SK-N-SH treated with all-trans-retinoic acid at 6 μM for 48 hours (cell line): ENCODE measurements at regions not wholly inside any gene's neighbourhood (a gene's known extent, or its start where the extent isn't known, plus 50 kb on each side); places are given as distances from the start of the nearest gene placed in this dataset.
A peak's percentile ranks its signal among the peaks of the same experiment; 100 is the strongest.

ENCODE experiments used
- ATAC-seq: fragments of 200-7000 bp; cut with Tn5 transposase; 3 replicates; pipeline ENCODE4 v1.9.1; 2020; ENCODE audit warnings: mild to moderate bottlenecking, moderate library complexity
- ARNTL ChIP-seq: fragments of 450-650 bp; formaldehyde crosslinking; IDR thresholded peaks from 2 replicates; pipeline ENCODE4 v1.5.0; 2020; ENCODE audit warnings: low read depth, mild to moderate bottlenecking, moderate library complexity, borderline replicate concordance
- CREB5 ChIP-seq: fragments of 250-450 bp; sonication (Bioruptor Pico); IDR thresholded peaks from 2 replicates; pipeline ENCODE4 v1.5.1; 2020; ENCODE audit warnings: low read depth, mild to moderate bottlenecking, moderate library complexity
- CSRNP3 ChIP-seq: fragments of 250-450 bp; sonication (Bioruptor Pico); IDR thresholded peaks from 2 replicates; pipeline ENCODE4 v1.5.1; 2021; ENCODE audit warnings: mild to moderate bottlenecking, moderate library complexity
- ESRRG ChIP-seq: fragments of 250-450 bp; sonication (Bioruptor Pico); IDR thresholded peaks from 2 replicates; pipeline ENCODE4 v1.6.1; 2021; ENCODE audit warnings: mild to moderate bottlenecking
- GLIS3 ChIP-seq: fragments of 250-450 bp; sonication (Bioruptor Pico); IDR thresholded peaks from 2 replicates; pipeline ENCODE4 v1.5.0; 2020; ENCODE audit warnings: mild to moderate bottlenecking, moderate library complexity
- ISL1 ChIP-seq: fragments of 250-450 bp; sonication (Bioruptor Pico); IDR thresholded peaks from 2 replicates; pipeline ENCODE4 v2.1.2; 2022; ENCODE audit warnings: mild to moderate bottlenecking, moderate library complexity
- OSR1 ChIP-seq: fragments of 250-450 bp; sonication (Bioruptor Pico); IDR thresholded peaks from 2 replicates; pipeline ENCODE4 v1.8.0; 2022; ENCODE audit warnings: moderate library complexity, mild to moderate bottlenecking, inconsistent platforms
- PATZ1 ChIP-seq: fragments of 250-450 bp; sonication (Bioruptor Pico); IDR thresholded peaks from 2 replicates; pipeline ENCODE4 v1.8.0; 2020; ENCODE audit warnings: mild to moderate bottlenecking, moderate library complexity, borderline replicate concordance
- POU6F1 ChIP-seq: fragments of 250-450 bp; sonication (Bioruptor Pico); IDR thresholded peaks from 2 replicates; pipeline ENCODE4 v1.8.0; 2021; ENCODE audit warnings: low read depth, mild to moderate bottlenecking, moderate library complexity, borderline replicate concordance
- PPARA ChIP-seq: fragments of 250-450 bp; sonication (Bioruptor Pico); IDR thresholded peaks from 2 replicates; pipeline ENCODE4 v1.5.0; 2020; ENCODE audit warnings: mild to moderate bottlenecking, borderline replicate concordance
- RARB ChIP-seq: fragments of 250-450 bp; sonication (Bioruptor Pico); IDR thresholded peaks from 2 replicates; pipeline ENCODE4 v1.8.0; 2021; ENCODE audit warnings: mild to moderate bottlenecking, moderate library complexity
- SNAI2 ChIP-seq: fragments of 250-450 bp; sonication (Bioruptor Pico); IDR thresholded peaks from 2 replicates; pipeline ENCODE4 v1.5.0; 2020; ENCODE audit warnings: mild to moderate bottlenecking, moderate library complexity
- TCF4 ChIP-seq: fragments of 250-450 bp; sonication (Bioruptor Pico); IDR thresholded peaks from 2 replicates; pipeline ENCODE4 v1.8.0; 2021; ENCODE audit warnings: mild to moderate bottlenecking, moderate library complexity, borderline replicate concordance
- TOX ChIP-seq: fragments of 250-450 bp; sonication (Bioruptor Pico); IDR thresholded peaks from 2 replicates; pipeline ENCODE4 v1.8.0; 2021; ENCODE audit warnings: mild to moderate bottlenecking, moderate library complexity, borderline replicate concordance
- TSHZ2 ChIP-seq: fragments of 250-450 bp; sonication (Bioruptor Pico); IDR thresholded peaks from 2 replicates; pipeline ENCODE4 v1.5.0; 2020; ENCODE audit warnings: mild to moderate bottlenecking, moderate library complexity
- ZC3H10 ChIP-seq: fragments of 250-450 bp; sonication (Bioruptor Pico); IDR thresholded peaks from 2 replicates; pipeline ENCODE4 v1.5.1; 2021; ENCODE audit warnings: mild to moderate bottlenecking, moderate library complexity
- ZFP30 ChIP-seq: fragments of 450-650 bp; formaldehyde crosslinking; IDR thresholded peaks from 2 replicates; pipeline ENCODE4 v1.5.0; 2022; ENCODE audit warnings: mild to moderate bottlenecking, moderate library complexity
- ZNF565 ChIP-seq: fragments of 450-650 bp; formaldehyde crosslinking; conservative IDR thresholded peaks from 2 replicates; pipeline ENCODE4 v1.5.0; 2020; ENCODE audit warnings: low read depth, mild to moderate bottlenecking, moderate library complexity
- ZNF70 ChIP-seq: fragments of 450-650 bp; formaldehyde crosslinking; IDR thresholded peaks from 2 replicates; pipeline ENCODE4 v1.5.0; 2020; ENCODE audit warnings: mild to moderate bottlenecking, moderate library complexity
- ZNF8 ChIP-seq: fragments of 450-650 bp; formaldehyde crosslinking; IDR thresholded peaks from 2 replicates; pipeline ENCODE4 v1.5.0; 2020; ENCODE audit warnings: mild to moderate bottlenecking, moderate library complexity

GRCh38 chr5:39475881-39476842 lies 51.4 kb upstream of the DAB2 start:
- no peak for TF ChIP-seq TSHZ2 (CRISPR knock-in tag)
- no peak for TF ChIP-seq ZNF8
- no peak for TF ChIP-seq ISL1
- no peak for TF ChIP-seq ESRRG (CRISPR knock-in tag)
- TF ChIP-seq SNAI2 (CRISPR knock-in tag), result no peak
- no peak for TF ChIP-seq ZC3H10 (CRISPR knock-in tag)
- TF ChIP-seq CREB5 (CRISPR knock-in tag), result no peak
- no peak for TF ChIP-seq CSRNP3 (CRISPR knock-in tag)
- no peak for TF ChIP-seq TCF4 (CRISPR knock-in tag)
- no peak for TF ChIP-seq PPARA (CRISPR knock-in tag)
- no peak for TF ChIP-seq TOX (CRISPR knock-in tag)
- no peak for TF ChIP-seq GLIS3 (CRISPR knock-in tag)
- TF ChIP-seq PATZ1 (CRISPR knock-in tag), result no peak
- no peak for TF ChIP-seq ZNF565 (CRISPR knock-in tag)
- ATAC-seq, result peak; percentile 82

GRCh38 chr5:39475159-39475571 lies 50.4 kb upstream of the DAB2 start:
- TF ChIP-seq ISL1, result no peak
- no peak for TF ChIP-seq ZNF8
- TF ChIP-seq GLIS3 (CRISPR knock-in tag), result no peak
- TF ChIP-seq ARNTL, result no peak
- no peak for TF ChIP-seq PPARA (CRISPR knock-in tag)
- no peak for TF ChIP-seq ZNF70
- no peak for TF ChIP-seq TOX (CRISPR knock-in tag)
- TF ChIP-seq POU6F1 (CRISPR knock-in tag), result no peak
- TF ChIP-seq TCF4 (CRISPR knock-in tag), result no peak
- TF ChIP-seq TSHZ2 (CRISPR knock-in tag), result no peak
- no peak for TF ChIP-seq OSR1 (CRISPR knock-in tag)
- no peak for TF ChIP-seq ZFP30 (CRISPR knock-in tag)
- TF ChIP-seq RARB (CRISPR knock-in tag), result no peak
- TF ChIP-seq PATZ1 (CRISPR knock-in tag), result no peak
- no peak for TF ChIP-seq ZNF565 (CRISPR knock-in tag)
- no peak for ATAC-seq
